Choroid plexus epithelial cell (primary cell): ENCODE measurements at regions not wholly inside any gene's neighbourhood (a gene's known extent, or its start where the extent isn't known, plus 50 kb on each side); places are given as distances from the start of the nearest gene placed in this dataset.

ENCODE experiments used
- DNase-seq: peaks from one replicate; pipeline ENCODE4 v3.0.0-alpha.2; 2010; ENCODE audit warnings: low read depth
- H3K4me3 ChIP-seq: 2 replicates; pipeline ENCODE4 v1.5.1; 2011; ENCODE audit warnings: low read depth, mild to moderate bottlenecking, control low read depth, low read length, moderate library complexity
- TF ChIP-seq, protein P1 (sequence below): conservative IDR thresholded peaks from 2 replicates; pipeline ENCODE4 v1.5.1; 2011; ENCODE audit warnings: low read depth, mild to moderate bottlenecking, control low read depth, inconsistent platforms, low read length, moderate library complexity

GRCh38 chr3:10746001-10746400 lies 70.0 kb upstream of the SLC6A11 start:
- TF ChIP-seq, protein P1, sequence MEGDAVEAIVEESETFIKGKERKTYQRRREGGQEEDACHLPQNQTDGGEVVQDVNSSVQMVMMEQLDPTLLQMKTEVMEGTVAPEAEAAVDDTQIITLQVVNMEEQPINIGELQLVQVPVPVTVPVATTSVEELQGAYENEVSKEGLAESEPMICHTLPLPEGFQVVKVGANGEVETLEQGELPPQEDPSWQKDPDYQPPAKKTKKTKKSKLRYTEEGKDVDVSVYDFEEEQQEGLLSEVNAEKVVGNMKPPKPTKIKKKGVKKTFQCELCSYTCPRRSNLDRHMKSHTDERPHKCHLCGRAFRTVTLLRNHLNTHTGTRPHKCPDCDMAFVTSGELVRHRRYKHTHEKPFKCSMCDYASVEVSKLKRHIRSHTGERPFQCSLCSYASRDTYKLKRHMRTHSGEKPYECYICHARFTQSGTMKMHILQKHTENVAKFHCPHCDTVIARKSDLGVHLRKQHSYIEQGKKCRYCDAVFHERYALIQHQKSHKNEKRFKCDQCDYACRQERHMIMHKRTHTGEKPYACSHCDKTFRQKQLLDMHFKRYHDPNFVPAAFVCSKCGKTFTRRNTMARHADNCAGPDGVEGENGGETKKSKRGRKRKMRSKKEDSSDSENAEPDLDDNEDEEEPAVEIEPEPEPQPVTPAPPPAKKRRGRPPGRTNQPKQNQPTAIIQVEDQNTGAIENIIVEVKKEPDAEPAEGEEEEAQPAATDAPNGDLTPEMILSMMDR: no peak
- no peak for DNase-seq
- H3K4me3 ChIP-seq: no peak overlapping the region

DNA sequence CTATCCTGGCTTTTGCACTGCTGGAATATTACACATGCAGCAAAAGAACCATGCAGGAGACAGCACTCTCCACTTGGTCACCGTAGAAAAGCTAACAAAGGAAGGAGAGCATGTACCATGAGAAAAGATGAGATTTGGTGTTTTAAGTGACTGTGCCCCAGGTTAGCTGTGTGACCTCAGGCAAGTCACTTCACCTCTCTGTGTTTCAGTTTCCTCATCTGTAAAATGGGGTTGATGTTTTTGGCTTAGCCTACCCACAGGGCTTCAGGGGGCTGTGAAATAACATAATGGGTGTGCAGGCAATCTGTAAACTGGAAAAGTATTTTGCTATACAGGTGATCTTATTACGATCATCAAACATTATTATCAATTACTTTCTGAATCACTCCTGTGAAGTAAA lies 69.3 kb upstream of the SLC6A11 start:
- no peak for DNase-seq
- H3K4me3 ChIP-seq: no peak overlapping the region
- TF ChIP-seq, protein P1: no peak

DNA sequence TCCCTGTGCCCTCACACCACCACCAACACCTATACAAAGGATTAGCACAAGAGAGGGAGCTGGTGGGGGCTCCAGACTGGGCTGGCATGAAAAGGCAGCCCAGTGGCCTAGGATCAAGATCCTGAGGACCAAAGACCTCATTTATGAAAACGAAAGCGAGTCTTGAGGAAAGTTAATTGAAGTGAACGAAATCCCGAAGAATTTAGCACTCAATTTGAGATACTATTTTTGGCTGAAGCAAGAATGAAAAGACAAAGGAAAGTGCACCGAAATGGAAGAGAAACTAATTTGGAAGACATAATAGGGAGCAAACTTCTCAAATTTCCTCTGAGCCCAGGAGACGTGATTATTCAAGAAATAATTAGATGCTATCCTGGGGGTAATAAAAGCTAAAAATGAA lies 68.7 kb upstream of the SLC6A11 start:
- no peak overlapping the region for H3K4me3 ChIP-seq
- TF ChIP-seq, protein P1: no peak
- DNase-seq: no peak

DNA sequence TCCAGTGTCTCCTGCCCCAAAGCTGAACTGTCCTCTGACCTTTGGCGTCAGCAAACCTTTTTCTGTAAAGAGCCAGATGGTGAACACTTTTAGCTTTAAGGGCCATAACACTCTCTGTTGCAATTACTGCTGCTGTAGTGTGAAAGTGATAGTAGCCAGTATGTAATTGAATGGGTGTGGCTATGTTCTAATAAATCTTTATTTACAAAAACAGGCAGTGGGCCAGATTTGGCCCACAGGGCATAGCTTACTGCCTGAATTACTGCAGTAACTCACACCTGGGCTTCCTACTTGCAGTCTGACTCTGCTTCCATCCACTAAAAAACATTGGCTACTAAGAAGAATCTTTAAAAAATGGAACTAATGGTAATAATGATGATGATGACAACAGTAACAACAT lies 68.0 kb upstream of the SLC6A11 start:
- TF ChIP-seq, protein P1: no peak
- H3K4me3 ChIP-seq: no peak overlapping the region
- no peak for DNase-seq

GRCh38 chr3:10753964-10754363 lies 62.1 kb upstream of the SLC6A11 start:
- peak; percentile 52 for DNase-seq
- TF ChIP-seq, protein P1: no peak
- no peak overlapping the region for H3K4me3 ChIP-seq

GRCh38 chr3:10756546-10756945 lies 59.5 kb upstream of the SLC6A11 start:
- TF ChIP-seq, protein P1: no peak
- no peak overlapping the region for H3K4me3 ChIP-seq
- no peak for DNase-seq

GRCh38 chr3:10757021-10757820 lies 58.8 kb upstream of the SLC6A11 start:
- peak; percentile 10 for DNase-seq
- no peak overlapping the region for H3K4me3 ChIP-seq
- TF ChIP-seq, protein P1: no peak
